ENCODE measurements at regions not wholly inside any gene's neighbourhood (a gene's known extent, or its start where the extent isn't known, plus 50 kb on each side); places are given as distances from the start of the nearest gene placed in this dataset.

GRCh38 chr12:58347691-58348090 lies 406.3 kb downstream of the ATP23 start:
- Histone ChIP-seq H3K4me2 (peak overlapping the region in 2 of 11 experiments; percentile 14 to 55; a peak in 3 of 22 replicates), H3K27me3 (no peaks in the 10 kb centered on the region), H3K4me1 (peaks cover 2 to 49% (median 5%) of the 10 kb centered on the region in 10 experiments; a peak in 16 of 20 replicates), H3K9me3 (replicated peaks in 1 of 11) (peaks cover 0 to 15% (median 5%) of the 10 kb centered on the region in 11 experiments; a peak in 8 of 22 replicates), H3K9ac (0 out of 22 replicates have a peak overlapping the region, but pooled peaks of 1 of the 11 experiments have one; percentile 30), H3K4me3 (no peak overlapping the region), H4K20me1 (no peaks in the 10 kb centered on the region), H3K36me3 (no peaks in the 10 kb centered on the region), H3K27ac (no peak overlapping the region)
- no peak for TF ChIP-seq Cebpa-rat (IDR thresholded peaks at IDR 0.05)

GRCh38 chr12:58349161-58349560 lies 407.8 kb downstream of the ATP23 start:
- H3K4me2 ChIP-seq, result no peak overlapping the region
- peaks cover 0 to 34% (median 0%) of the 10 kb centered on the region in 10 experiments; a peak in 6 of 20 replicates for H3K4me1 ChIP-seq
- H3K27ac ChIP-seq, result no peak overlapping the region
- no peaks in the 10 kb centered on the region for H3K36me3 ChIP-seq
- peaks cover 0 to 15% (median 5%) of the 10 kb centered on the region in 11 experiments; a peak in 8 of 22 replicates for H3K9me3 ChIP-seq (replicated peaks in 1 of 11)
- no peak overlapping the region for H3K9ac ChIP-seq
- TF ChIP-seq Cebpa-rat (IDR thresholded peaks at IDR 0.05), result no peak
- H3K4me3 ChIP-seq, result no peak overlapping the region
- H3K27me3 ChIP-seq, result no peaks in the 10 kb centered on the region
- H4K20me1 ChIP-seq, result no peaks in the 10 kb centered on the region

GRCh38 chr12:58356794-58357193 lies 415.4 kb downstream of the ATP23 start:
- Histone ChIP-seq H3K36me3 (no peaks in the 10 kb centered on the region), H3K4me1 (no peaks in the 10 kb centered on the region), H3K4me3 (no peak overlapping the region), H3K27ac (no peak overlapping the region), H3K9me3 (replicated peaks in 1 of 11) (peaks cover 0 to 12% (median 0%) of the 10 kb centered on the region in 11 experiments; a peak in 5 of 22 replicates), H4K20me1 (no peaks in the 10 kb centered on the region), H3K4me2 (no peak overlapping the region), H3K9ac (no peak overlapping the region), H3K27me3 (no peaks in the 10 kb centered on the region)
- TF ChIP-seq Cebpa-rat (IDR thresholded peaks at IDR 0.05), result no peak

GRCh38 chr12:58357511-58357910 lies 416.1 kb downstream of the ATP23 start:
- Histone ChIP-seq H4K20me1 (no peaks in the 10 kb centered on the region), H3K4me3 (no peak overlapping the region), H3K27me3 (no peaks in the 10 kb centered on the region), H3K4me1 (no peaks in the 10 kb centered on the region), H3K4me2 (no peak overlapping the region), H3K27ac (no peak overlapping the region), H3K9me3 (replicated peaks in 1 of 11) (peaks cover 0 to 12% (median 0%) of the 10 kb centered on the region in 11 experiments; a peak in 5 of 22 replicates), H3K9ac (no peak overlapping the region), H3K36me3 (no peaks in the 10 kb centered on the region)
- TF ChIP-seq Cebpa-rat (IDR thresholded peaks at IDR 0.05), result no peak

- TF ChIP-seq Cebpa-rat (IDR thresholded peaks at IDR 0.05), result no peak
- Histone ChIP-seq H4K20me1 (no peaks in the 10 kb centered on the region), H3K9ac (no peak overlapping the region), H3K9me3 (replicated peaks in 1 of 11) (peaks cover 0 to 12% (median 0%) of the 10 kb centered on the region in 11 experiments; a peak in 5 of 22 replicates), H3K27ac (no peak overlapping the region), H3K4me3 (no peak overlapping the region), H3K4me2 (no peak overlapping the region), H3K27me3 (no peaks in the 10 kb centered on the region), H3K36me3 (no peaks in the 10 kb centered on the region), H3K4me1 (no peaks in the 10 kb centered on the region)
Measured at GRCh38 chr12:58358369-58358768, 417.0 kb downstream of the ATP23 start.

GRCh38 chr12:58359084-58359483 lies 417.7 kb downstream of the ATP23 start:
- TF ChIP-seq Cebpa-rat (IDR thresholded peaks at IDR 0.05), result no peak
- peaks cover 0 to 12% (median 0%) of the 10 kb centered on the region in 11 experiments; a peak in 5 of 22 replicates for H3K9me3 ChIP-seq (replicated peaks in 1 of 11)
- H3K27ac ChIP-seq, result no peak overlapping the region

DNA sequence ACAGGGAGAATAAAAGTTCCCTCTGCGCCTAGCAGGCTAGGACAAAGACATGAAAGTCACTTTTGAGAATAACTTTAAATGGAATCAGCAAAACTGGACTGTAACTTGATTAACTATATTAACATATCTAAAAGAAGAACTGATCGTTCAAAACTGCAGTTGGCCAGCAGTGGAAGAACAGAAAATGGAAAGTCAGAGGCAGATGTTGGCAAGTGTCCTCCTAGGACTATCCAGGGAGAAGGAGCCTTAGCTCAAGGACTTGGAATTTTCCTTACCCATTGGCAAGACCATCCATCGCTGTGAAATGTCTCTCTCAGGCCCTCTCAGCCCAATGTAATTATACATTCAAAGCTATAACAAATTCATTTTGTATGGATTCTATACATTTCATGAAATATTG lies 419.7 kb downstream of the ATP23 start:
- H3K27ac ChIP-seq, result no peak overlapping the region
- H3K36me3 ChIP-seq, result no peaks in the 10 kb centered on the region
- H3K27me3 ChIP-seq, result no peaks in the 10 kb centered on the region
- H3K4me1 ChIP-seq, result peaks cover 0 to 9% (median 0%) of the 10 kb centered on the region in 10 experiments; a peak in 2 of 20 replicates
- H3K4me3 ChIP-seq, result no peak overlapping the region
- no peak overlapping the region for H3K4me2 ChIP-seq
- no peak overlapping the region for H3K9ac ChIP-seq
- no peaks in the 10 kb centered on the region for H4K20me1 ChIP-seq
- 0 out of 22 replicates have a peak, but pooled peaks cover 0 to 3% (median 0%) of the 10 kb centered on the region in 11 experiments for H3K9me3 ChIP-seq (replicated peaks in 1 of 11)
- TF ChIP-seq Cebpa-rat (IDR thresholded peaks at IDR 0.05), result no peak

More at GRCh38 chr12:58359084-58359483, 417.7 kb downstream of the ATP23 start:
- Histone ChIP-seq H3K4me3 (no peak overlapping the region), H3K27me3 (no peaks in the 10 kb centered on the region), H3K9ac (no peak overlapping the region), H4K20me1 (no peaks in the 10 kb centered on the region), H3K36me3 (no peaks in the 10 kb centered on the region), H3K4me2 (no peak overlapping the region), H3K4me1 (no peaks in the 10 kb centered on the region)

DNA sequence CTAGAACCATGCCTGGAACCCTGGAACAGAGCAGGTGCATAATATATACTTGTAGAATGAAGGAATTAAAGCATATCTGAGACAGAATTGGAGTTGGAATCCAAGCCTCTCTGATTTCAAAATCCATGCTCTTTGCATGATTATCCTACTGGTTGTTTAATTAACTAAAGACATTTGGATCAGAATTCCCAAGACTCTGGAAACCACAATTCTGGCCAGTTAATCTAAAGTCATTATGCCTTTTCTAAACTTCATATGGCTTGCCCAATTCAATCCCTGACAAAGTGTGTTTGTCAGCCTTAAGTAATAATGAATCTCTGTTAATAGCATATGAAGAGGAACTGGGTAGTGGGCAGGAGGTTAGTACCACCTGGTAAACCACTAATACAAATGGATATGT lies 422.6 kb downstream of the ATP23 start:
- H3K9ac ChIP-seq, result no peak overlapping the region
- no peaks in the 10 kb centered on the region for H3K27me3 ChIP-seq
- H3K36me3 ChIP-seq, result no peaks in the 10 kb centered on the region
- peaks cover 0 to 9% (median 0%) of the 10 kb centered on the region in 10 experiments; a peak in 2 of 20 replicates for H3K4me1 ChIP-seq
- TF ChIP-seq Cebpa-rat (IDR thresholded peaks at IDR 0.05), result no peak
- no peaks in the 10 kb centered on the region for H4K20me1 ChIP-seq
- no peaks in the 10 kb centered on the region for H3K9me3 ChIP-seq (replicated peaks in 1 of 11)
- H3K4me3 ChIP-seq, result no peak overlapping the region
- no peak overlapping the region for H3K27ac ChIP-seq
- no peak overlapping the region for H3K4me2 ChIP-seq

DNA sequence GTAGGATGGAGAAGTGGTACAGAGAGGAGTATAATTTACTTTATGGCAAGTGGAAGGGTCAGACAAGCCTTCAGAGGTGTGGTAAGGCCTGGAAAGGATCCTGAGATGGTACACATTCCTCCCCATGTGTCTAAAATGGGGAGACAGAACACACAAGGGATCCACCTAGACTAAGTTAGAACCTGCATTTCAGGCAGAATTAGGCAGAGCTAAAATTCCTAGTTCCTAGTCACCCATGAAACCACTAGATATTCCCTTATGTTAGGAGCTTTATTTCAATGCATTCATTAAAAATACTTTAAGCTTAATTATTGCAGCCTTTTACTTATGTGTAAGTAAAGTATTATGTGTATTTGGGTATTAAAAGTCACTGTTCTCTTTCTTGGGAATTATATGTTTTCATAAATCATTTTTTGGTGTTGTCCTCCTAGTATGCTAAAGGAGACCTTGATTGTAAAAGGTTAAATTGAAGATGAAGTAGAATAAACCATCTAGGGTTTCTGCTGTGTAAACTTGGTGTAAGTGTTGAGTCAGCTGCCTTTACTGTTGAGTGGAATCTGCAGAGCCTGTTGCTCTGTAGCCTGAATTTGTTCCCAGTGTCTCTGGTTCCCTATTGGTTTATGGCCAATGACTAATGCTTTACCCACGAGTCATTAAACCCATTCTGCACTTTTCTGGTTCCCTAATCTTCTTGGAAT lies 423.2 kb downstream of the ATP23 start:
- Histone ChIP-seq H4K20me1 (no peaks in the 10 kb centered on the region), H3K27me3 (no peaks in the 10 kb centered on the region), H3K4me3 (no peak overlapping the region), H3K9me3 (replicated peaks in 1 of 11) (no peaks in the 10 kb centered on the region), H3K27ac (no peak overlapping the region), H3K4me2 (no peak overlapping the region), H3K36me3 (no peaks in the 10 kb centered on the region), H3K4me1 (peaks cover 0 to 9% (median 0%) of the 10 kb centered on the region in 10 experiments; a peak in 2 of 20 replicates), H3K9ac (no peak overlapping the region)
- no peak for TF ChIP-seq Cebpa-rat (IDR thresholded peaks at IDR 0.05)

DNA sequence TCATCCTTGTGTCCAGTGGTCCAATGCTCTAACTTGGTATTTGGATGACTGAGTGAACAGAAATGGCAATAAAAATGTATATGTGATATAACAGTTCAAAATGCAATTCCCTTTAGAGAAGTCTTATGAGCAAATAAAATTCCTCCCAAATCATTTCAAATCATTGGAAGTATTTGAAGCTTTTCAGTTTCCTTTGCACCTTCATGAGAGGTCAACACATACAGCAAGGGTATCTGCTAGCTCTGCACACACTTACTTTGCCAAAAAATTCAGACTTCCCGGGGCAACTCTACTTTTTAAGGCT lies 423.7 kb downstream of the ATP23 start:
- no peak overlapping the region for H3K4me3 ChIP-seq
- H3K27me3 ChIP-seq, result no peaks in the 10 kb centered on the region
- H4K20me1 ChIP-seq, result no peaks in the 10 kb centered on the region
- no peaks in the 10 kb centered on the region for H3K9me3 ChIP-seq (replicated peaks in 1 of 11)
- H3K27ac ChIP-seq, result no peak overlapping the region
- H3K36me3 ChIP-seq, result no peaks in the 10 kb centered on the region
- no peak overlapping the region for H3K4me2 ChIP-seq
- H3K9ac ChIP-seq, result no peak overlapping the region
- TF ChIP-seq Cebpa-rat (IDR thresholded peaks at IDR 0.05), result no peak
- peaks cover 0 to 9% (median 0%) of the 10 kb centered on the region in 10 experiments; a peak in 2 of 20 replicates for H3K4me1 ChIP-seq
